ENCODE measurements at regions not wholly inside any gene's neighbourhood (a gene's known extent, or its start where the extent isn't known, plus 50 kb on each side); places are given as distances from the start of the nearest gene placed in this dataset.

GRCh38 chr20:58056021-58056591 is 172.3 kb downstream of the ANKRD60 start:
- TF ChIP-seq CTCF (IDR thresholded peaks at IDR 0.05) (no peak), POLR2A (IDR thresholded peaks at IDR 0.05) (no peak)

Measured in esophagus squamous epithelium (tissue), 4 donors.